MM.1S (cell line): ENCODE measurements at regions not wholly inside any gene's neighbourhood (a gene's known extent, or its start where the extent isn't known, plus 50 kb on each side); places are given as distances from the start of the nearest gene placed in this dataset.

Experiments used
- CTCF ChIP-seq: fragments of 300-600 bp; sonication (generic); IDR thresholded peaks from 2 replicates; pipeline ENCODE4 v1.5.1; 2016; ENCODE audit warnings: antibody characterized with exemption, low read length, mixed read lengths
- EZH2 ChIP-seq: fragments of 300-600 bp; sonication (generic); optimal IDR thresholded peaks from 2 replicates; pipeline ENCODE3; 2017; ENCODE audit warnings: low read depth, mild to moderate bottlenecking, antibody characterized with exemption, low read length, mixed read lengths

DNA sequence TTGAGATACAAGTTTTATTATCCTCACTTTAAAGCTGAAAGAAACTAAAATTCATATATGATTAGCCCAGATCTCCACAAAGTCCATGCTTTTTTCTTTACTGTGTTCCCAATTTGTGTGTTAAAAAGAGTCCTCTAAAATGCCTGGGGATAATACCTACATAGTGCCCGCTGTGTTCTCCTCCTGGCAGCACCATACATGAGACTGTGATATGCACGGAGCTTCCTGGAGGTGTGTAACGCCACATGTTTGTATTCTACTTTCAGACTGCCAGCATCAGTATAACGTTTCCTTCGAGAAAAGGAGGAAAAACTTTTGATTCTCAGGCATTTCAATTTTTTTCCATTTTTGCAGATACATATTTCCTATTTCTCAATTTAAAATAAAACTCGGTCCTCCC, 273.3 kb upstream of the TGFBR2 start:
- TF ChIP-seq CTCF, result no peak
- TF ChIP-seq EZH2, result no peak
